ENCODE measurements at regions not wholly inside any gene's neighbourhood (a gene's known extent, or its start where the extent isn't known, plus 50 kb on each side); places are given as distances from the start of the nearest gene placed in this dataset.

- DNase-seq, result no peak
Measured at GRCh38 chr6:170134471-170135440, 156.1 kb downstream of the DLL1 start.

- DNase-seq, result no peak
Measured at GRCh38 chr6:170134031-170134470, 156.8 kb downstream of the DLL1 start.

GRCh38 chr6:170132561-170132991, 158.3 kb downstream of the DLL1 start:
- DNase-seq, result no peak

- DNase-seq, result no peak
Measured at GRCh38 chr6:170132011-170132521, 158.8 kb downstream of the DLL1 start.

- DNase-seq, result no peak
Measured at GRCh38 chr6:170131351-170131750, 159.5 kb downstream of the DLL1 start.

- DNase-seq, result no peak
Measured at GRCh38 chr6:170130771-170131241, 160.1 kb downstream of the DLL1 start.

- no peak for DNase-seq
Measured at GRCh38 chr6:170130201-170130621, 160.7 kb downstream of the DLL1 start.

GRCh38 chr6:170129691-170130171, 161.1 kb downstream of the DLL1 start:
- DNase-seq, result peak; percentile 13

- DNase-seq, result no peak
Measured at GRCh38 chr6:170128811-170129681, 161.8 kb downstream of the DLL1 start.

- DNase-seq, result no peak
Measured at GRCh38 chr6:170128346-170128745, 162.5 kb downstream of the DLL1 start.

GRCh38 chr6:170127151-170127550, 163.7 kb downstream of the DLL1 start:
- DNase-seq, result no peak

GRCh38 chr6:170125456-170126300, 165.2 kb downstream of the DLL1 start:
- no peak for DNase-seq

GRCh38 chr6:170124836-170125235, 166.0 kb downstream of the DLL1 start:
- DNase-seq, result no peak

- DNase-seq, result no peak
Measured at GRCh38 chr6:170124150-170124549, 166.7 kb downstream of the DLL1 start.

GRCh38 chr6:170122651-170123050, 168.2 kb downstream of the DLL1 start:
- no peak for DNase-seq

- DNase-seq, result no peak
Measured at GRCh38 chr6:170117111-170117972, 173.5 kb downstream of the DLL1 start.

- DNase-seq, result no peak
Measured at GRCh38 chr6:170116636-170117035, 174.2 kb downstream of the DLL1 start.

GRCh38 chr6:170114956-170115855, 175.7 kb downstream of the DLL1 start:
- no peak for DNase-seq
